ENCODE measurements at regions not wholly inside any gene's neighbourhood (a gene's known extent, or its start where the extent isn't known, plus 50 kb on each side); places are given as distances from the start of the nearest gene placed in this dataset.

- no peak for DNase-seq (ENCODE audit: low spot score)
- H3K27ac ChIP-seq = no peak overlapping the region
- TF ChIP-seq, protein P1, sequence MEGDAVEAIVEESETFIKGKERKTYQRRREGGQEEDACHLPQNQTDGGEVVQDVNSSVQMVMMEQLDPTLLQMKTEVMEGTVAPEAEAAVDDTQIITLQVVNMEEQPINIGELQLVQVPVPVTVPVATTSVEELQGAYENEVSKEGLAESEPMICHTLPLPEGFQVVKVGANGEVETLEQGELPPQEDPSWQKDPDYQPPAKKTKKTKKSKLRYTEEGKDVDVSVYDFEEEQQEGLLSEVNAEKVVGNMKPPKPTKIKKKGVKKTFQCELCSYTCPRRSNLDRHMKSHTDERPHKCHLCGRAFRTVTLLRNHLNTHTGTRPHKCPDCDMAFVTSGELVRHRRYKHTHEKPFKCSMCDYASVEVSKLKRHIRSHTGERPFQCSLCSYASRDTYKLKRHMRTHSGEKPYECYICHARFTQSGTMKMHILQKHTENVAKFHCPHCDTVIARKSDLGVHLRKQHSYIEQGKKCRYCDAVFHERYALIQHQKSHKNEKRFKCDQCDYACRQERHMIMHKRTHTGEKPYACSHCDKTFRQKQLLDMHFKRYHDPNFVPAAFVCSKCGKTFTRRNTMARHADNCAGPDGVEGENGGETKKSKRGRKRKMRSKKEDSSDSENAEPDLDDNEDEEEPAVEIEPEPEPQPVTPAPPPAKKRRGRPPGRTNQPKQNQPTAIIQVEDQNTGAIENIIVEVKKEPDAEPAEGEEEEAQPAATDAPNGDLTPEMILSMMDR (conservative IDR thresholded peaks at IDR 0.05; ENCODE audit: low read depth) = no peak
- POLR2A ChIA-PET (ENCODE audit: low non-redundant PET) = no interaction called here
- CTCF ChIA-PET = interaction anchor here (0.5 kb wide), 1 partner anchor 33 kb away, joined by 3 read pairs; no protein-coding TSS in a partner anchor
These were observed 419.9 kb downstream of the TDRD15 start for GRCh38 chr2:21543630-21544029.

GRCh38 chr2:21544392-21544791 lies 420.6 kb downstream of the TDRD15 start:
- no peak overlapping the region for H3K27ac ChIP-seq
- POLR2A ChIA-PET (ENCODE audit: low non-redundant PET) = no interaction called here
- TF ChIP-seq, protein P1 (conservative IDR thresholded peaks at IDR 0.05; ENCODE audit: low read depth) = no peak
- DNase-seq (ENCODE audit: low spot score) = no peak
- CTCF ChIA-PET = interaction anchor here (0.5 kb wide), 1 partner anchor 32 kb away, joined by 3 read pairs; no protein-coding TSS in a partner anchor

- no peak for DNase-seq (ENCODE audit: low spot score)
- ChIA-PET POLR2A (ENCODE audit: low non-redundant PET) (no interaction called here), CTCF (no interaction called here)
- TF ChIP-seq, protein P1 (conservative IDR thresholded peaks at IDR 0.05; ENCODE audit: low read depth) = no peak
- no peak overlapping the region for H3K27ac ChIP-seq
These were observed 429.2 kb downstream of the TDRD15 start for GRCh38 chr2:21552981-21553380.

DNA sequence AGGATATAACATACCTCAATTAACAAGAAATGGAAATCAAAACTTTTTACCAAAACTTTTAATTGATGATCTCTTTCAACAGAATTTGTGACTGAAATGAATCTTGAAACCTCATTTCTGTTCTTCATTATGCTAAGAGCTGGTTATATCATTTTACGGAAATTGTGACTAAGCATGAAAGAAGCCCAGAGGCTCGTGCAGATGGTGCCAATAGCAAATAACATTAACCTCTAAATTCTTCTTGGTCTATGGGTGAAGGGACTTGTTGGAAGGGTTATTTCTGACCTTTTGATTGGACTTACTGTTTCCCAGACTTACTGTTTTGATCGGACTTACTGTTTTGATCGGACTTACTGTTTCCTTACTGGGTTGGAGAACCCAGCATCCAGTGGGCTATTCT lies 435.6 kb downstream of the TDRD15 start:
- H3K27ac ChIP-seq = no peak overlapping the region
- TF ChIP-seq, protein P1 (conservative IDR thresholded peaks at IDR 0.05; ENCODE audit: low read depth) = no peak
- ChIA-PET CTCF (interaction anchor here (0.6 kb wide), 1 partner anchor 248 kb away, joined by 3 read pairs; no protein-coding TSS in a partner anchor), POLR2A (ENCODE audit: low non-redundant PET) (no interaction called here)
- DNase-seq (ENCODE audit: low spot score) = no peak

DNA sequence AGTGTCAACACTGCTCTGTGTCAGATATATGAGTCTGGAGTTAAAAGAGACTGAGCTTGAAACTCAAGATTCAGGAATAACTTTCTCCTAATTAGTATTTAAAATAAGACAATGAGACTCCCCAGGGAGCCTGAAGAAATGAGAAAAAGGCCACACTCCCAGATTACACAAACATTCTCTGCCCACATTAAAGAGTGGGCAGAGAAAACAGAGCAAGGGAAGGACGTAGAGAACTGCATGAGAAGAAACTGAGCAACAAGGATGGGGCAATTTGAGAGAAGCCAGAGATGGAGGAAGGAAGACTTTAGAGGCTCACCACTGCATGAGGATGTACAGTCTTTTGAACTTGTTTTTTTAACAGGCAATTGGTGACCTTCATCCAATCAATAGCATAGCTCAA lies 438.2 kb downstream of the TDRD15 start:
- POLR2A ChIA-PET (ENCODE audit: low non-redundant PET) = no interaction called here
- CTCF ChIA-PET = interaction anchor here (0.5 kb wide), 1 partner anchor 11 kb away, joined by 3 read pairs; no protein-coding TSS in a partner anchor
- TF ChIP-seq, protein P1 (conservative IDR thresholded peaks at IDR 0.05; ENCODE audit: low read depth) = no peak
- DNase-seq (ENCODE audit: low spot score) = no peak
- no peak overlapping the region for H3K27ac ChIP-seq

DNA sequence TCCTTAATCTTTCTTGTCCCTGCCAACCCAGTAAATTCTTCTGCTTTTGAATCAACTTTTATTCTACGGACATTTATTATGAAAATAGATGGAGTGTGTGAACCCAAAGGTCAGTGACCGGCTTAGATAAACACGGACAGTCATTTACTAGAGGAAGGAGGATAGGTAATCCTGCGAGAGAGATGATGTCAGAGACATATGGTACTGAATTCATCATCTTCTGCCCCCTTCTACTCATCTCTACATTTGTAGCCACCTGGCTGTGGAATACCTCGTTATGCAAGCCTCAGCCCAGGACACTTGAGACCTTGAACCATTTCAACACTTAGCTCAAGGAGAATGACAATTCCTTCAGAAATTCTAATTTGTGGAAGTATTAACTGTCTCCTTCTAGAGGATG lies 443.6 kb downstream of the TDRD15 start:
- POLR2A ChIA-PET (ENCODE audit: low non-redundant PET) = no interaction called here

More for the DNA sequence above, 443.6 kb downstream of the TDRD15 start:
- DNase-seq (ENCODE audit: low spot score) = no peak
- TF ChIP-seq, protein P1 (conservative IDR thresholded peaks at IDR 0.05; ENCODE audit: low read depth) = no peak
- CTCF ChIA-PET = no interaction called here
- H3K27ac ChIP-seq = no peak overlapping the region
